Endothelial cell of umbilical vein (primary cell): ENCODE measurements at regions not wholly inside any gene's neighbourhood (a gene's known extent, or its start where the extent isn't known, plus 50 kb on each side); places are given as distances from the start of the nearest gene placed in this dataset.

Experiments
- EZH2 ChIP-seq: IDR thresholded peaks from 2 replicates; pipeline ENCODE4 v1.6.1; 2012; ENCODE audit warnings: borderline replicate concordance, low read depth, mild to moderate bottlenecking, moderate library complexity, low read length, inconsistent platforms; ENCODE audit not compliant: severe bottlenecking
- FOS ChIP-seq: IDR thresholded peaks from 2 replicates; pipeline ENCODE4 v1.6.1; 2011; ENCODE audit warnings: mild to moderate bottlenecking, low read length, moderate library complexity, borderline replicate concordance; ENCODE audit not compliant: insufficient read depth
- GATA2 ChIP-seq: IDR thresholded peaks from 2 replicates; pipeline ENCODE4 v1.7.0; 2011; ENCODE audit warnings: low read depth, mild to moderate bottlenecking, moderate library complexity, mixed read lengths, low read length; ENCODE audit not compliant: insufficient read length, insufficient read depth
- MYC ChIP-seq: IDR thresholded peaks from one replicate; pipeline ENCODE4 v1.6.1; 2011; ENCODE audit warnings: mild to moderate bottlenecking, low read depth, low read length
- POLR2A ChIP-seq: IDR thresholded peaks from 2 replicates; pipeline ENCODE4 v1.6.1; 2012; ENCODE audit warnings: low read depth, mild to moderate bottlenecking, control low read depth, low read length
- POLR2AphosphoS5 ChIP-seq: IDR thresholded peaks from 2 replicates; pipeline ENCODE4 v1.6.1; 2012; ENCODE audit warnings: low read depth, mild to moderate bottlenecking, control low read depth, low read length, moderate library complexity; ENCODE audit not compliant: insufficient read depth
- TF ChIP-seq, protein P1 (sequence below), 2 donors: IDR thresholded peaks; 1 replicate in 1 of 2; 2 replicates in 1 of 2; pipeline ENCODE4 v1.5.1; 2011; ENCODE audit warnings: low read length in 2 of 2, mild to moderate bottlenecking in 2 of 2, moderate library complexity in 2 of 2, control low read depth in 1 of 2, inconsistent platforms in 1 of 2, low read depth in 1 of 2; ENCODE audit not compliant: insufficient read depth in 1 of 2; ENCODE audit errors: extremely low read depth in 1 of 2
- TF ChIP-seq, protein P2 (sequence below): IDR thresholded peaks from 2 replicates; pipeline ENCODE4 v1.6.1; 2011; ENCODE audit not compliant: insufficient read depth, insufficient read length

- TF ChIP-seq, protein P1, sequence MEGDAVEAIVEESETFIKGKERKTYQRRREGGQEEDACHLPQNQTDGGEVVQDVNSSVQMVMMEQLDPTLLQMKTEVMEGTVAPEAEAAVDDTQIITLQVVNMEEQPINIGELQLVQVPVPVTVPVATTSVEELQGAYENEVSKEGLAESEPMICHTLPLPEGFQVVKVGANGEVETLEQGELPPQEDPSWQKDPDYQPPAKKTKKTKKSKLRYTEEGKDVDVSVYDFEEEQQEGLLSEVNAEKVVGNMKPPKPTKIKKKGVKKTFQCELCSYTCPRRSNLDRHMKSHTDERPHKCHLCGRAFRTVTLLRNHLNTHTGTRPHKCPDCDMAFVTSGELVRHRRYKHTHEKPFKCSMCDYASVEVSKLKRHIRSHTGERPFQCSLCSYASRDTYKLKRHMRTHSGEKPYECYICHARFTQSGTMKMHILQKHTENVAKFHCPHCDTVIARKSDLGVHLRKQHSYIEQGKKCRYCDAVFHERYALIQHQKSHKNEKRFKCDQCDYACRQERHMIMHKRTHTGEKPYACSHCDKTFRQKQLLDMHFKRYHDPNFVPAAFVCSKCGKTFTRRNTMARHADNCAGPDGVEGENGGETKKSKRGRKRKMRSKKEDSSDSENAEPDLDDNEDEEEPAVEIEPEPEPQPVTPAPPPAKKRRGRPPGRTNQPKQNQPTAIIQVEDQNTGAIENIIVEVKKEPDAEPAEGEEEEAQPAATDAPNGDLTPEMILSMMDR (IDR thresholded peaks at IDR 0.05; ENCODE audit: extremely low read depth in 1 of 2, insufficient read depth in 1 of 2, low read depth in 1 of 2, low read length in 2 of 2): no peak
- TF ChIP-seq EZH2: no peak
- no peak for TF ChIP-seq GATA2
- no peak for TF ChIP-seq POLR2A
- TF ChIP-seq, protein P2, sequence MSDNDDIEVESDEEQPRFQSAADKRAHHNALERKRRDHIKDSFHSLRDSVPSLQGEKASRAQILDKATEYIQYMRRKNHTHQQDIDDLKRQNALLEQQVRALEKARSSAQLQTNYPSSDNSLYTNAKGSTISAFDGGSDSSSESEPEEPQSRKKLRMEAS: no peak
- no peak for TF ChIP-seq FOS
- TF ChIP-seq MYC: no peak
- TF ChIP-seq POLR2AphosphoS5: no peak
These were observed 556.0 kb upstream of the MEX3C start for GRCh38 chr18:51753365-51754057.
